Stimulated activated CD4-positive, alpha-beta T cell treated with anti-CD3 and anti-CD28 coated beads, Interleukin-2, amount 100 ng/mL, for 48 hours (primary cell): ENCODE measurements at regions not wholly inside any gene's neighbourhood (a gene's known extent, or its start where the extent isn't known, plus 50 kb on each side); places are given as distances from the start of the nearest gene placed in this dataset.

Experiments
- DNase-seq, 2 donors: peaks; one replicate each; pipeline ENCODE4 v3.0.0-alpha.2; 2020

DNA sequence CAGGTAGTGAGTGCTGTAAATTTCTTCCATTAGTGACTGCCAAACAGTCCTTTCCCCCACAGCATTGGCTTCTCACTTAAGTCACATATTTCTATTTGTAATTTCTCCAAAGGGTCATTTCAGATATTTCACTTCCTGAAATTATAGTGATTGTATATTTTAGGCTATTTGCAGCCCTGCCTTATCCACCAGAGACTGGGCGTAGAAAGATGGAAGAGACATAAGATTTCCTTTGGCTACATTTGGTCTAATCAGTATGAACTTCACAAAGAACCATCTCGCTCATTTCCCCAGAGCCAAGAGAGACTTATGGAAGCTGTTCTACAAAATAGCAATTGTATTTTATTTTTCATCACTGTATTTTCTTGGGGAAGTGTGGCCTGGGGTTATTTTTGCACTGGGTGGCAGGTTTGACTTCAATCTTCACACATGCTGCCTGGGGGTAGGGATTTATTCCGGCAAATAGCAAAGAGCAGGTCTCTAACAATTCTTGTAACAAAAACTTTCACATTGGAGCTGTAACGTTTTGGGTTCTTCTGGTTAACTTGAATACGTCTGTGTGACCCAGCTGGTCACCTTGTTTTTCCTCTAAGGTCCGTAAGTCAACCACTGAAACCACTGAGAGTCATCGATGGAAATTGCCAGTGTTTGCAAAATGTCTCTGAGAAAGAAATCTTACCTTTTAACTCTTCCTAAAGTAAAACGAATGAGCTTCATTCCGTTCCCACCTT, 170.6 kb upstream of the SERPINE2 start:
- no peak for DNase-seq

DNA sequence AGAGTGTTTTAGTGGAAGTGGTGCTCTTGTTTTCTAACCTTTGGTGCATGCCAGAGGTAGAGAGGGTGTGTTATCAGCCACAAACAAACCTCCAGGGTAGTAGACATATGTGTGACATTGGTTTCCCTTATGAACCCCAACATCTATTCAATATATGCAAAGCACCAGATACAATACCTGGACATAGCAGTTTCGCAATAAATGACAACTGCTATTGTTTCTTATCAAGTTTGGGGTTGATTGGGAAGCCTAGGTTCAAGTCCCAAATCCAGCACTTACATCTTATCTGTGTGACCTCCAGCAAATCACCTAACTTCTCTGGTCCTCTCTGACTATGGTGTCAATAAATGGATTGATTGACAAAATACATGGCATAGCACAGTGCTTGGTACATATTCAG, 169.4 kb upstream of the SERPINE2 start:
- DNase-seq, result no peak

DNA sequence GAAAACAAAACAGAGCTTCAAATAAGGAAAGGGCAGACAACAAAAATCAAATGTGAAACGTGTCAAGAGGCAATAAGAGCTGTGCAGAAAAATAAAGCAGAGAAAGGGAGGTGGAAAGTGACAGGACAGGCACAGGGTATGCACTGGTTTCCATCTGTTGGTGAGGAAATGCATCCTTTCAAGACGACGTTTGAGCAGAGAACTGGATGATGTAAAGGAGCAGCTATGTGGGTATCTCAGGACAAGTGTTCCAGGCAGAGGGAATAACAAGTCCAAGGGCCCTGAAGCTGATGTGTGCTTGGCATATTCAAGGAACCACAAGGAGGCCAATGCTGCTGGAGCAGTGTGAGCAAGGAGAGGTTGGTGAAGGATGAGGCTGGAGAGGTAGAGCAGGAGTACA, 168.9 kb upstream of the SERPINE2 start:
- DNase-seq, result no peak

DNA sequence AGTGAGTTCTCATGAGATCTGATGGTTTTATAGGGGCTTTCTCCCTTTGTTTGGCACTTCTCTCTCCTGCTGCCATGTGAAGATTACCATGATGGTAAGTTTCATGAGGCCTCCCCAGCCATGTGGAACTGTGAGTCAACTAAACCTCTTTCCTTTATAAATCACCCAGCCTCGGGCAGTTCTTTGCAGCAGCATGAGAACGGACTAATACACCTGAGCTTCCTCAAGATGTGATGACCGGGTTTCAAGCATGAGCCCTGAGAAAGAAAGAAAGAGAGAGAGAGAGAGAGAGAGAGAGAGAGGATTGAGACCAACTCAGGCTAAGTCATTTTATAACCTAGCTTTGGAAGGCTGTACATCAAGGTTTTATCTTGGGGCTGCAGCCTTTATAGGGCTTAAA, 167.7 kb upstream of the SERPINE2 start:
- DNase-seq, result no peak

DNA sequence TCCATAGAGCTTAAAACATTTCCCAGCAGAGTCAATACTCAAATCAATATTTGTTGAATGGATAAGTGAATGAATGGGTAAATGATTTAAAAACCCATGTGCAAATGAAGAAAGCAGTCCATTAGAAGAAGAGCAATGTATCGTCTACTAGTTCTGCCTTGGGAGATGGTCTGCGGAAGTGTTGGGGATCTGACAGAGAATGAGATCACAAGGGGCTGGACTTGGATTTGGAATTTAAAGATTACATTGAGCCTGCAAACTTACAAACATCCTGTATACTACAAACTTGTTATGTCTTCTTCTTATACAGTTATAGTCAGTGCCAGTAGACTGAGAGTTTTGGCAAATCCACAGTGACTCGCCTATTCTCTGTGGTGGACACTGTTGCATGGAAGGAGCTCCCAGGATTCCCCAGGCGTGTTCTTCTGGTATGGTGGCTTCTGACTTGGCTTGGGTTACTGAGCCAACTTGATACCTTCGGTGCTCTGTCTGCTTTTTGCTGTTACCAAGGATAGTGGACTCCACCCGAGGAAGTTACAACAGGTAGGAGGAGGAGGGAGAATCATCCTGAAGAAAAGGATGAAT, 163.3 kb upstream of the SERPINE2 start:
- DNase-seq, result no peak

DNA sequence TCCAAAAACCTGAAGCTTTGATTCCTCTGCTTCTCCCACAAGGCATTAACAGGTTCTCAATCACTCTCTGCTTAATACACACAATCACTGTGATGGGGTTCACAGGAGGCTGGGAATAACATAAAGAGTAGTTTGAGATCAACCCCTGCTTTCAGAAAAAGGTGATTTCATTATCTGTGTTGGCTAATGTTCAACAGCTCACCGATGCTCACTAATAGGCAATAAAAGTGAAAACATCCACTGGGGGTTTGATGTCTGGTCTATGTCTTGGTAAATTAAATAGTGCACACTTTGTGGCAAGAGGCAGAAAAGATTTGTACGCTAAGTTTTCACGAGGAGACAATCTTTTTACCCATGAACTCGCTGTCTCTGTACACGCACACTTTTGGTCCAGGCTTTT, 159.3 kb upstream of the SERPINE2 start:
- no peak for DNase-seq

DNA sequence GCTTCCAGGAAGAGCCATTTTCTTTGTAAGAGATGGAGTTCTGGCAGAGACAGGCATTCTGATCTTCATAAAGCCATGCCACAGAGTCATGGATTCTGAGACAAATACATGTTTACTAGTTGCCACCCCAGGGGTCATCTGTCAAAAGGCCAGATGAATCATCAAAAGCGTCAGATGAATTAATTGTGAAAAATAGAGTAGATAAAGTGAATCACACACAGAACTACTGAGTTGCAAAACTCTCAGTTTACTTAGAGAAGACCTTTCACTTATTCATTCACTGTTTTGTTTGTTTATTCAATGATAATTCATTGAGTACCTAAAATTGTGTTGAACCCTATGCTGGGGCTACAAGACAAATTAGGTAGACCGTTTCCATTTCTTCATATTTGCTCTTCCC, 157.7 kb upstream of the SERPINE2 start:
- no peak for DNase-seq

DNA sequence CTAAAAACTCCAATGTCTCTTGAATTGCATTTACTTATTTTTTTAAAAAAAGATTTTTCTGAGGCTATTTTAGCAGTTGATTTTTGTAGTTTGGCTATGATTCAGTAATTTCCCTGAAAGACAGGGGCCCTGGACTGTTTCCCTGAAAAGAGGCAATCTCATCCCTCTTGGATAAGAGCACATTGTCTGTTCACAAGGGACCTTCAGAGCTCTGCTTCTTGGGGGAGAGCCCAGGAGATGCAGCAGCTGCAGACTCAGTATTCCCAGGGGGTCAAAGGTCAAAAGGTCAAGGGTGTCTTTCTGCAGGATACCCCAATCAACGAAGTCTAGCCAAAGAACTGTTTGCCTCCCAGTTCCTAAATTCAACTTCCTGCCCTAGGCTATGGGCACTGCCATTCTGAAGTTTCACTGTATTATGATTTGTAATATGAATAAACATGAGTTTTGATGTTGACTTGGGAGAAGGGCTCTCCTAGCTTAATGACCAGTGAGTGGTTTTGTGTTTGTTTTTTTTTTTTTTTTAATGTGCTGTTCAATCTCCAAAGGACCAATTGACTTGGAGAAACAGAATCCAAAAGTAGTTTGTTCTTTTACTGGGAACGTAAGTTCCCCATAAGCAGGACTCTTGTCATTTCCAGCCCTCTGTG, 157.0 kb upstream of the SERPINE2 start:
- DNase-seq, result no peak

DNA sequence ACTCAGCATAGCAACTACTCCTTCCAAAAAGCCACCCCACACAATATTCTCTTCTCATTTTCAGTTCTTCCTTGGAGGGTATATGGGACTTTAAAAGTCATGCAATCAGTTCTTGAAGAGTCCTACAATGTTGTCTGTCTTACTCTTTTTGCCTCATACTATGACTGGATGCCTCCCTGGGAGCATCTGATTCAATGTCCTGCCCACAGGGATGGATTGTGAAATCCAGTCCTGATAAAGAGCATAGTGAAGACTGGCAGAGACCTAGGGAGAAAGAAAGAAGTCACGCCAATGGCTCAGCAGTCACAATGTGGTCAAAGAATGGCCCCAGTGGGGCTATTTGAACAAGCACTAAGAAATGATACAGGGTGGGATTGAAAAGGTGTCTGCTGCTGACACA, 155.1 kb upstream of the SERPINE2 start:
- no peak for DNase-seq

DNA sequence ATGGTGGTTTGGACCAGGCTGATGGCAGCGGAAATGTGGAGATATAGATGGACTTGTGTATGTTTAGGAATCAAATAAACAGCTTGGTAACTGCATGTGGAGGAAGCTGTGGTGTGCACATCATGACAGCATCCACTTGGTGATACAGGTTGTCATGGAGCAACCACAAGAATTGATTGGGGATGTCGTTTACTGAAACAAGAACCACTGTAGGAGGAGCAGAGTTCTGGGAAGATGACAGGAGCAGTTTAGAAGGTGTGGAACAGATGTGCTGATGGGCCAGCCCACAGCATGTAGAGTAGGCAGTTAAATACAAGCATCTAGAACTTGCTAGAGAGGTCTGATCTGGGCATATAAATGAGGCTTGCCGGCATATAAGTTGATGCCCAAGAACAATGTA, 152.4 kb upstream of the SERPINE2 start:
- no peak for DNase-seq

DNA sequence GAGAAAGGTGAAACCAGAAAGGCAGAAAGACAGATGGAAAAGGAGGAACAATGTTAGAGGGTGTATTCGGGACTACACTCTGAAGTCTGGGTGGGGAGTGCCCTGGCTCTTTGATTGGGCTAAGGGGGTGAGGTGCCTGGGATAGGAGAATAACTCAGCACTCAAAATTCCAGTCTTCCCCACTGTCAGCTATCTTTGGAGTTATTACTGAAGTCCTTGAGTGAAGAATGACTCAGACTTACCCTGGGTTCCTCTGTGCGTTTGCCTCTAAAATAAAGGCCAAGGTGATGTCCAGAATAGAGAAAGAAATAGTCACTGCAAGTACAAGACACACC, 151.8 kb upstream of the SERPINE2 start:
- DNase-seq, result no peak

DNA sequence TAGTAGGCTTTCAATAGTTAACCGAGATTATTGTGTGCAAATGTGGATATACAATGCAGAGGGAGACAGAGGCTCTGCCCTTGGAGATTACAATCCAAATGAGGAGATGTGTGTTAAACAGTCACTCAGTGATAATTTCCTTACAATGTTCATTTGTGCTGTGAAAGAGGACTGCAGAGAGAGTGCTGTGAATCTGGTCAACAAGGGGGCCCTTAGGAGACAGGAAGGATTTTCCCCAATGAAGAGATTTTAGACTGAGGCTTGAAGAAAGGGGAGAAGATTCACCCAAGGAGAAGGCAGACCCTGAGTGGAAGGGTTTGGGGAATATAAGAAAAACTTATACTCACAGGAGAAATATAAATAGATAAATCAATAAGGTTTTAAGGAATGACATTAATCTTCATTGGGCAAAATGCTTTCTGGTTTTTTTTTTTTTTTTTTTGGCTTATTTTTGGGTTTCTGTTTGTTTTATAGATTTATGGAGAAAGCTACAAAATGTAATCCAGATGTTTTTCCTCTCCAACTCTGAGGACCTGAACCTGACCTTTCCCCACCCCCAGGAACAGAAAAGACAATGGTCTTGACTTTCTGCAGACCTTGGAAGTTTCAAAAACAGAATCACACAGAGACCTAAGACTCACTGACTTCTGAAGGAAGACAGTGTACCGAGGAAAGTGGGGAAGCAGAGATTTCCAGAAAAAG, 151.3 kb upstream of the SERPINE2 start:
- no peak for DNase-seq

DNA sequence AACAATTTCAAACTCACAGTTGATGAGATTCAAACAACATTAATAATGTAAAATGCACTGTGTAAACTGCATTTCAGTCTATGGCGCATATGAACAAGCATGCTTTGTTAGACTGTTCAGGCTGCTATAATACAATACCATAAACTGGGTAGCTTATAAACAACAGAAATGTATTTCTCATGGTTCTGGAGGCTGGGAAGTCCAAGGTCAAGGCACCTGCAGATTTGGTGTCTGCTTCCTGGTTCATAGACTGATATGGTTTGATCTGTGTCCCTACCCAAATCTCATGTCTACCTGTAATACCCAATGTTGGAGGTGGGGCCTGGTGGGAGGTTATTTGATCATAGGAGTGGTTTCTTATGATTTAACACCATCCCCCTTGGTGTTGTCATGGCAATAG, 148.1 kb upstream of the SERPINE2 start:
- no peak for DNase-seq

DNA sequence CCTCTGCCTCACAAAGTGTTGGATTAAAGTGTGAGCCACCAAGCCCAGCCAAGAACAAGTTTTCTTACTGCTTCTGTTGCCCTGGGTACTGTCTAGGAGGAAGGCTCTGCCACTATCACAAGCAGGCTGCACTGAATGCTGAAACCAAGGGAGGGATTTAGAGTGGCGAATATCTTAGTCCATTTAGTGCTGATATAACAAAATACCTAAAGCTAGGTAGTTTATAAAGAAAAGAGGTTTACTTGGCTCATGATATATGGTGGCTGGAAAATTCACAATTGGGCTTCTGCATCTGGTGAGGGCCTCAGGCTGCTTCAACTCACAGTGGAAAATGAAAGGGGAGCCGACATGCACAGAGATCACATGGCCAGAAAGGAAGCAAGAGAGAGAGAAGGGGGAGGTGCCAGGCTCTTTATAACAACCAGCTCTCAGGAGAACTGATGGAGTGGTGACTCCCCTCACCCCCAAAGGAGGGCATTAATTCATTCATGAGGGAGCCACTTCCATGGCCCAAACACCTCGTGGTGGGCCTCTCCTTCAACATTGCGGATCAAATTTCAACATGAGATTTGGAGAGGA, 146.0 kb upstream of the SERPINE2 start:
- no peak for DNase-seq

DNA sequence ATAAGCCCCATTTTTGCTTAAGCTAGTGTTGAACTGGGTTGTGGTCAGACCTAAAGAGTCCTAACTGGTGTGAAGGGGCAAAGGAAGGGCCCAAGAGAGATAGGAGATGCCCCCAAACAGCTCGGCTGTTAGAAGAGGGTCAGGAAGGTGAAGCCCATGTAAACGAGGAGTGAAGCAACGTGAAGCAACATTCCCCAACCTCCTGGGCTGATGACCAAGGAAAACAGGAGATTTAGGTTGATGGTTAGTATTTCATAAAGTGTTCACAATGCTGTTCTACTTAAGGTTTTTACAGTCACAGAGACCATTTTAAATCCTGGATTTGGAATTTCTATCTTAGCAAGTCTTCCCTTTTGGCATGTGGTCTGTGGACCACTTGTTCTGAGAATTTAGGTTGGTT, 144.0 kb upstream of the SERPINE2 start:
- no peak for DNase-seq

DNA sequence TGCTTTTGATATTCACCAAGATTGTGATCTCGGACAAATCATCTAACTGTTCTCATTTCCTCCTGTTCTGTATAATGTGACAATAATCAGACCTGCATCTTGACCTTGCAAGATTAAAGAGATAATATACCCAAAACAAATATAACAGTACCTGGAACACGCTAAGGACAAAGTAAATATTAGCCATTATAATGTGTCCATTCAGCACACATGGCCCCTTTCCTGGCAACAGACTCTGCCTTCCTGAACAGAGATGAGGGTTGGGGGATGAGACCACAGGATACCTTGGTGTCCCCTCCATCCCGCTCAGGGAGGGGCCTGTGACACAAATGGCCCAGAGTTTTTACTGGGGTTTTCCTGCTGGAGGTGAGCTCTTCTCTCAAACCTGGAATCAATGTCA, 143.4 kb upstream of the SERPINE2 start:
- DNase-seq, result no peak

DNA sequence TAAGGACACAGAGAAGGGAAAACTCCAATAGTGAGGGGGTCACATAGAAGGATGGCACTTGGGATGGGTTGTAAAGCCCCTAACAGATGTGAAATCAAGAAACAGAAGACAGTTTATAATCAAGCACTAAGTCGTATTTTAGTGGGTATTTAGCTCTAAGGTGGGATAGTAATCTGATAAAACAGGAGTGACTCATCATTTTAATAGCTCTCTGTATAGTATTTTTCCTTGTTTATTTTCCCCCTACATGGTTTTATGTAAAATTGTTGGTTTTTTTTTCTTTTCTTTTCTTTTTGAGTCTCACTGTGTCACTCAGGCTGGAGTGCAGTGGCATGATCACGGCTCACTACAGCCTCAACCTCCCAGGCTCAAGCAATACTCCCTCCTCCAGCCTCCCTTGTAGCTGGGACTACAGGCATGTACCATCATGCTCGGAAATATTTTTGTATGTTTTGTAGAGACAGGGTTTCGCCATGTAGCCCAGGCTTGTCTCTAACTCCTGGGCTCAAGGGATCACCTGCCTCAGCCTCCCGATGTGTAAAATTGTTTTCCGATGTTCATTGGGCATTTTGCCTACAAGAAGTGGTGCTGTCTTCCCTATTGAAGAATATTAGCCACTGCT, 142.6 kb upstream of the SERPINE2 start:
- DNase-seq, result no peak

DNA sequence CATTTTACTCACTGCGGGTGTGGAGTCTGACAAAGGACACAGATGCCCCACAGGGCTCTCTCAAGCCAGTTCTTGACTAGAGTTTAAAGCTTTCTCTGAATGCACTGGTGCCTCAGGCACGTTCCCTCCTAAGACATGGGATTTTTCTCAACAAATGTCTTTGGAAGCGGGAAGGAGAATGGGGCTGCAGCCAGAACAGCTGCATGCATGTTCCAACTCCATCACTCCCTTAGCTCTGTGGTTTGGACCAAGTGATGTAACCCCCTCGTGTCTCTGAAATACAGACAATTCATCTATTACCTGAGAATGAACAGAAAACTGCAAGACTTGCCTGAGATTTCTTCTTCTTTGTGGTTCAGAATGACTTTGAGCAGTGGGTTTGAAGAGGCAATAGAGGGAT, 141.7 kb upstream of the SERPINE2 start:
- DNase-seq, result no peak

DNA sequence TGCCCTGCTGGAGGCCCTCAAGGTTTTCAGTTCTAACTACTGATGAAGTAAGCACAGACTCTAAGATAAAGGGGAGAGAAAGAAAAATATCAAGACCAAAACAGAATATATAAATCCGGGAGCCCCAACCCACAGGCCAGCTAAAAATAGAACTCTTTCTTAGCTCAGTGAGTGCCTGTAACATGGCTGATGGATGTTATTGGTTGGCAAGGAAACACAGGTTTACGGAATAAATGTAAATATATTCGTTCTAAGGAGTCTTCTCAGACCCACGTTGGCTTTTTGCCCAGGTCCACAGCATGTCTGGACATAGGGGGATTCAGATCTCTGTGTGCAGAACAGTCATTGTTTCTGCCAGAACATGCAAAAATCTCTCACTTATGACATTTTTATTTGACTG, 139.0 kb upstream of the SERPINE2 start:
- no peak for DNase-seq

DNA sequence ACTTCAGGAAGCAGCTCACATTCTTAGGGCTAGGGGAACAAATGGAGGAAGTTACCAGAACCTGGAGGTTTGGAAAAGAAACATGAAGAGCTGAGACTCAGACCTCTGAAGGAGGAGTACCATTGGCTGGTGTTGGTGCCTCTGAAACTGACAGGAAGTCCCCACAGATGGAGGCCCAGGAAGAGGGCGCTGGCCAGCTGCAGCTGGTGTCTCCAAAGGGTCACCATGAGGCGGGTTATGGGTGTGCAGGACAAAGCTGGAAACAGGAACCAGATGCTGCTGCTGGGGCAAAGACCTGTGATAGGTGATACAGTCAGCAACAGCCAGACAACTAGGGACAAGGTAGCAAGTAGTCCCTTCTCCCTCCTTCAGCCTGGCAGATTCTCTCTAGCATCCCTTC, 136.5 kb upstream of the SERPINE2 start:
- no peak for DNase-seq

DNA sequence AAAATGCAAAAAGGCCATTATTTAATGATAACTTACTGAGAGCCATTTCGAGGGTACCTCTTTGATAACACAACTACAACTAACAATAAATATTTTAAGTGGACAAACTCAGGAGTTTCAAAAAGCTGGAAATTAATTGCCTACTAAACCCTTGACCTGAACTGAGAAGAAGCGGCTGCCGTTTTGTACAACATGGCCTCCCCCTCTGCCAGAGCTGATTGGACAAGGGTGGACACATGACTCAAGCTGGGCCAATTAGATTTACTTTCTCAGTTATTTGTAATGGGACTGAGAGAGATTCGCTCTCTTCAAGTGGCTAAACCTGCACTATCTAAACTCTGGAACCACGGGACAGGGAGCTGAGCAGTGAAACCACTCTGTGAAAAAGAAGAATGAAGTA, 135.9 kb upstream of the SERPINE2 start:
- DNase-seq, result no peak

DNA sequence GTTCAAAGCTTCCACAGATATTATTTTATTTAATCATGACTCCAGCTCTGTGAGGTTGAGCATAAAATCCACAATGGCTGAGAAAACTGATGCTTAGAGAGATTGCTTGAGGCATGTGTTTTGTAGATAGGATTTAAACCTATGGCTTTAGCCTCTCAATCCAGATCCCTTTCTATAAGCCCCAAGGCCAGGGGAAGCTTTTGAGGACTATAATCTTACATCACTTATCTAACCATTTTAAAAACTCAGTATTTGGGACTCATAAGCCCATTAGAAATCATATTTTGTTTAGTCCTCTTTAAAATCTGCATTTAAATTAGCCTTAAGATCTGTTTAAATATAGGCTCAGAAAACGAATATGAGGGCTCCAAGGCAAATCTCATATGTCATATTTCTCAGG, 135.4 kb upstream of the SERPINE2 start:
- DNase-seq, result no peak

DNA sequence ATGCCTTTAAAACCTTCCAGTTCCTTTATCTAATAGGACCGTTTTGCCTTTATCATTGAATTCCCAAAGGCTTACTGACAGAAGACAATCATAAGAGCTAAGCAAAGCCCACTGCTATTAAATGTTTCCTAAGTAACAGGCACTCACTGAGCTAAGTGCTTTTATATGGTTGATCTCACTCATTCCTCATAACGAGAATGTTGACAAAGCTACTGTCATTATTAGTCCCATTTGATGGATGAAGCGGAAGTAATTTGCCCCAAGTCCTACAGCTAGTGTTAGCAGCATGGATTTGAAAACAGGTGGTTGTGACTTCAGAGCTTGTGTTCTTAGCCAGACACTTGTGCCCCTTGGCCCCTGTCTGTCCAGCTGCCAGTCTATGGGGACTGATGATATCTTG, 134.8 kb upstream of the SERPINE2 start:
- no peak for DNase-seq
